Breast epithelium (tissue), 4 donors: ENCODE measurements at regions not wholly inside any gene's neighbourhood (a gene's known extent, or its start where the extent isn't known, plus 50 kb on each side); places are given as distances from the start of the nearest gene placed in this dataset.
"Not testable (repeated sequence)": the region's sequence is repeated elsewhere in the genome, so short reads cannot be mapped to it uniquely, and the experiment has no call there.

ENCODE experiments used
- DNase-seq, 2 donors: peaks; one replicate each; pipeline ENCODE4 v3.0.0-alpha.2; 2019; ENCODE audit warnings: low spot score in 2 of 2
- H3K27ac ChIP-seq, 2 donors: fragments of 200-600 bp; sonication (generic) in 1 of 2; one replicate each; pipeline ENCODE4 v1.5.1; 2016 to 2019; ENCODE audit warnings: mild to moderate bottlenecking in 1 of 2
- H3K27me3 ChIP-seq, 2 donors: fragments of 200-600 bp; sonication (generic) in 1 of 2; one replicate each; pipeline versions ENCODE4 v1.5.1 to v1.6.0; 2017 to 2019; ENCODE audit warnings: control low read depth in 1 of 2, mild to moderate bottlenecking in 1 of 2
- H3K36me3 ChIP-seq: fragments of 200-600 bp; one replicate; pipeline ENCODE4 v1.5.1; 2019
- H3K4me1 ChIP-seq, 2 donors: fragments of 200-600 bp; sonication (generic); one replicate each; pipeline ENCODE4 v1.5.1; 2016 to 2019; ENCODE audit warnings: control low read depth in 1 of 2
- H3K4me3 ChIP-seq, 3 donors: fragments of 200-600 bp; sonication (generic); 1 replicate in 2 of 3; 2 replicates in 1 of 3; pipeline ENCODE4 v1.5.1; 2016 to 2019; ENCODE audit warnings: mild to moderate bottlenecking in 3 of 3, moderate library complexity in 2 of 3
- H3K9me3 ChIP-seq, 2 donors: fragments of 200-600 bp; sonication (generic) in 1 of 2; one replicate each; pipeline ENCODE4 v1.5.1; 2016 to 2019; ENCODE audit warnings: control low read depth in 1 of 2
- CTCF ChIP-seq, 3 donors: fragments of 450-650 bp; IDR thresholded peaks; one replicate each; pipeline ENCODE4 v1.5.1; 2016 to 2017; ENCODE audit warnings: antibody characterized with exemption in 3 of 3, mild to moderate bottlenecking in 3 of 3, moderate library complexity in 3 of 3
- POLR2A ChIP-seq: fragments of 450-650 bp; IDR thresholded peaks from one replicate; pipeline ENCODE4 v1.6.1; 2016; ENCODE audit warnings: antibody characterized with exemption, mild to moderate bottlenecking, moderate library complexity
- POLR2AphosphoS5 ChIP-seq, 3 donors: sonication (generic); formaldehyde crosslinking; IDR thresholded peaks; one replicate each; pipeline ENCODE4 v1.6.1; 2017; ENCODE audit warnings: antibody characterized with exemption in 3 of 3
- intact Hi-C: fragments of 100-400 bp; cut with DNase I; formaldehyde crosslinking; loops from one replicate; pipeline ENCODE4 v1.15.1; 2023; ENCODE audit warnings: low total_unique reads

GRCh38 chr4:120554086-120554485 lies 368.4 kb downstream of the PRDM5 start:
- intact Hi-C loops, result no loop called here
- no peak for DNase-seq
- H3K27ac ChIP-seq, result no peak overlapping the region
- no peak for TF ChIP-seq POLR2A
- TF ChIP-seq CTCF (IDR thresholded peaks at IDR 0.05), result no peak
- no peak for TF ChIP-seq POLR2AphosphoS5 (IDR thresholded peaks at IDR 0.05)
- no peaks in the 10 kb centered on the region for H3K9me3 ChIP-seq
- no peaks in the 10 kb centered on the region for H3K36me3 ChIP-seq
- no peaks in the 10 kb centered on the region for H3K27me3 ChIP-seq
- no peak overlapping the region for H3K4me3 ChIP-seq
- H3K4me1 ChIP-seq, result no peaks in the 10 kb centered on the region

- H3K9me3 ChIP-seq, H3K4me3 ChIP-seq, DNase-seq, H3K27me3 ChIP-seq, H3K27ac ChIP-seq, H3K36me3 ChIP-seq, H3K4me1 ChIP-seq, intact Hi-C loops: not testable (repeated sequence)
Observed at GRCh38 chr4:120550624-120551220, 371.8 kb downstream of the PRDM5 start.

- Histone ChIP-seq H3K27me3 (no peaks in the 10 kb centered on the region), H3K27ac (no peak overlapping the region), H3K9me3 (no peaks in the 10 kb centered on the region), H3K4me3 (no peak overlapping the region), H3K4me1 (no peaks in the 10 kb centered on the region), H3K36me3 (no peaks in the 10 kb centered on the region)
- intact Hi-C loops, result no loop called here
- no peak for DNase-seq
- no peak for TF ChIP-seq CTCF (IDR thresholded peaks at IDR 0.05)
Observed at GRCh38 chr4:120549011-120549570, 373.4 kb downstream of the PRDM5 start.

GRCh38 chr4:120545391-120545790 lies 377.1 kb downstream of the PRDM5 start:
- Histone ChIP-seq H3K4me3 (no peak overlapping the region), H3K9me3 (no peaks in the 10 kb centered on the region), H3K27me3 (no peaks in the 10 kb centered on the region), H3K36me3 (no peaks in the 10 kb centered on the region), H3K4me1 (no peaks in the 10 kb centered on the region), H3K27ac (no peak overlapping the region)
- intact Hi-C loops, result no loop called here
- no peak for DNase-seq
- TF ChIP-seq POLR2A (no peak), CTCF (IDR thresholded peaks at IDR 0.05) (no peak)

GRCh38 chr4:120544838-120545237 lies 377.7 kb downstream of the PRDM5 start:
- Histone ChIP-seq H3K36me3 (no peaks in the 10 kb centered on the region), H3K27ac (no peak overlapping the region), H3K4me3 (no peak overlapping the region), H3K9me3 (no peaks in the 10 kb centered on the region), H3K27me3 (no peaks in the 10 kb centered on the region), H3K4me1 (no peaks in the 10 kb centered on the region)
- TF ChIP-seq CTCF (IDR thresholded peaks at IDR 0.05), result no peak
- no peak for TF ChIP-seq POLR2A
- no peak for TF ChIP-seq POLR2AphosphoS5 (IDR thresholded peaks at IDR 0.05)
- intact Hi-C loops, result no loop called here
- no peak for DNase-seq

- TF ChIP-seq POLR2AphosphoS5 (IDR thresholded peaks at IDR 0.05), result no peak
- TF ChIP-seq CTCF (IDR thresholded peaks at IDR 0.05), result no peak
- no peak for TF ChIP-seq POLR2A
- intact Hi-C loops, result no loop called here
- Histone ChIP-seq H3K27me3 (no peaks in the 10 kb centered on the region), H3K4me3 (no peak overlapping the region), H3K4me1 (no peaks in the 10 kb centered on the region), H3K36me3 (no peaks in the 10 kb centered on the region), H3K9me3 (no peaks in the 10 kb centered on the region), H3K27ac (no peak overlapping the region)
- DNase-seq, result no peak
Observed at GRCh38 chr4:120540625-120541024, 381.9 kb downstream of the PRDM5 start.
